ENCODE measurements at regions not wholly inside any gene's neighbourhood (a gene's known extent, or its start where the extent isn't known, plus 50 kb on each side); places are given as distances from the start of the nearest gene placed in this dataset.

- Histone ChIP-seq H3K27me3 (replicated peaks; ENCODE audit: control insufficient read depth, insufficient read depth, low read length) (no peaks in the 10 kb centered on the region), H3K36me3 (ENCODE audit: control insufficient read depth, insufficient read depth, low read length) (no peaks in the 10 kb centered on the region), H3K4me3 (replicated peaks; ENCODE audit: low read depth, low read length) (no peak overlapping the region)
- no peak for DNase-seq (ENCODE audit: extremely low read depth, insufficient read length)
- TF ChIP-seq CTCF (IDR thresholded peaks at IDR 0.05; ENCODE audit: insufficient read depth, low read length, poor library complexity, severe bottlenecking): no peak
Measured at GRCh38 chr2:182573553-182573952, 142.5 kb upstream of the DNAJC10 start.

GRCh38 chr2:182577816-182578215 lies 138.2 kb upstream of the DNAJC10 start:
- no peaks in the 10 kb centered on the region for H3K36me3 ChIP-seq (ENCODE audit: control insufficient read depth, insufficient read depth, low read length)
- H3K4me3 ChIP-seq (replicated peaks; ENCODE audit: low read depth, low read length): no peak overlapping the region
- H3K27me3 ChIP-seq (replicated peaks; ENCODE audit: control insufficient read depth, insufficient read depth, low read length): no peaks in the 10 kb centered on the region
- DNase-seq (ENCODE audit: extremely low read depth, insufficient read length): no peak
- TF ChIP-seq CTCF (IDR thresholded peaks at IDR 0.05; ENCODE audit: insufficient read depth, low read length, poor library complexity, severe bottlenecking): no peak

GRCh38 chr2:182581196-182581935 lies 134.7 kb upstream of the DNAJC10 start:
- TF ChIP-seq CTCF (IDR thresholded peaks at IDR 0.05; ENCODE audit: insufficient read depth, low read length, poor library complexity, severe bottlenecking): no peak
- Histone ChIP-seq H3K4me3 (replicated peaks; ENCODE audit: low read depth, low read length) (no peak overlapping the region), H3K36me3 (ENCODE audit: control insufficient read depth, insufficient read depth, low read length) (no peaks in the 10 kb centered on the region), H3K27me3 (replicated peaks; ENCODE audit: control insufficient read depth, insufficient read depth, low read length) (no peaks in the 10 kb centered on the region)
- no peak for DNase-seq (ENCODE audit: extremely low read depth, insufficient read length)

- no peaks in the 10 kb centered on the region for H3K36me3 ChIP-seq (ENCODE audit: control insufficient read depth, insufficient read depth, low read length)
- no peaks in the 10 kb centered on the region for H3K27me3 ChIP-seq (replicated peaks; ENCODE audit: control insufficient read depth, insufficient read depth, low read length)
- DNase-seq (ENCODE audit: extremely low read depth, insufficient read length): no peak
- H3K4me3 ChIP-seq (replicated peaks; ENCODE audit: low read depth, low read length): no peak overlapping the region
- TF ChIP-seq CTCF (IDR thresholded peaks at IDR 0.05; ENCODE audit: insufficient read depth, low read length, poor library complexity, severe bottlenecking): no peak
Measured at GRCh38 chr2:182584462-182584861, 131.6 kb upstream of the DNAJC10 start.

- Histone ChIP-seq H3K36me3 (ENCODE audit: control insufficient read depth, insufficient read depth, low read length) (no peaks in the 10 kb centered on the region), H3K27me3 (replicated peaks; ENCODE audit: control insufficient read depth, insufficient read depth, low read length) (no peaks in the 10 kb centered on the region), H3K4me3 (replicated peaks; ENCODE audit: low read depth, low read length) (no peak overlapping the region)
- no peak for DNase-seq (ENCODE audit: extremely low read depth, insufficient read length)
- TF ChIP-seq CTCF (IDR thresholded peaks at IDR 0.05; ENCODE audit: insufficient read depth, low read length, poor library complexity, severe bottlenecking): no peak
Measured at GRCh38 chr2:182585001-182585400, 131.1 kb upstream of the DNAJC10 start.

- no peak overlapping the region for H3K4me3 ChIP-seq (replicated peaks; ENCODE audit: low read depth, low read length)
- DNase-seq (ENCODE audit: extremely low read depth, insufficient read length): no peak
- no peaks in the 10 kb centered on the region for H3K27me3 ChIP-seq (replicated peaks; ENCODE audit: control insufficient read depth, insufficient read depth, low read length)
- no peaks in the 10 kb centered on the region for H3K36me3 ChIP-seq (ENCODE audit: control insufficient read depth, insufficient read depth, low read length)
- TF ChIP-seq CTCF (IDR thresholded peaks at IDR 0.05; ENCODE audit: insufficient read depth, low read length, poor library complexity, severe bottlenecking): no peak
Measured at GRCh38 chr2:182585430-182585829, 130.6 kb upstream of the DNAJC10 start.
